IMR-90 (cell line): ENCODE measurements at regions not wholly inside any gene's neighbourhood (a gene's known extent, or its start where the extent isn't known, plus 50 kb on each side); places are given as distances from the start of the nearest gene placed in this dataset.

ENCODE experiments used
- ATAC-seq: fragments of 200-7000 bp; cut with Tn5 transposase; 2 replicates; pipeline ENCODE4 v1.9.1; 2020; ENCODE audit warnings: low read depth, mild to moderate bottlenecking, moderate library complexity
- BruUV-seq: library from RNA; stranded (reverse); fragments of 400-500 nt; replicated peaks from 2 replicates; lab custom pipeline; 2021; lab: Mats Ljungman, UMichigan
- CTCF ChIA-PET: fragments of 300-600 bp; formaldehyde crosslinking; extraction: SDS; loops from one replicate; lab custom pipeline; 2021; ENCODE audit warnings: antibody characterized with exemption; lab: Yijun Ruan, JAX
- POLR2A ChIA-PET: fragments of 300-600 bp; sonication (Branson Sonifier 250); formaldehyde crosslinking; loops from one replicate; lab custom pipeline; 2022; ENCODE audit warnings: antibody characterized with exemption; ENCODE audit not compliant: unreplicated experiment; lab: Charles Lee
- DNase-seq: peaks from one replicate; pipeline ENCODE4 v3.0.0; 2013
- H2AFZ ChIP-seq: replicated peaks from 2 replicates; pipeline ENCODE3; 2013; ENCODE audit warnings: low read length, mild to moderate bottlenecking; ENCODE audit not compliant: poor library complexity
- H2AK5ac ChIP-seq: 2 replicates; pipeline ENCODE4 v1.6.1; 2013; ENCODE audit warnings: low read depth, low read length, inconsistent platforms
- H2AK9ac ChIP-seq: replicated peaks from 2 replicates; pipeline ENCODE3; 2013; ENCODE audit warnings: mild to moderate bottlenecking, low read depth, low read length, moderate library complexity; ENCODE audit not compliant: poor library complexity
- H2BK120ac ChIP-seq: 2 replicates; pipeline ENCODE4 v1.6.1; 2013; ENCODE audit warnings: low read depth, low read length, inconsistent platforms
- H2BK15ac ChIP-seq: 3 replicates; pipeline ENCODE4 v1.6.1; 2013; ENCODE audit warnings: low read depth, low read length, inconsistent platforms
- H2BK20ac ChIP-seq: 2 replicates; pipeline ENCODE4 v1.6.1; 2013; ENCODE audit warnings: low read depth, mild to moderate bottlenecking, inconsistent platforms, low read length, moderate library complexity
- H2BK5ac ChIP-seq: 2 replicates; pipeline ENCODE4 v1.6.1; 2013; ENCODE audit warnings: mild to moderate bottlenecking, low read depth, low read length, inconsistent platforms; ENCODE audit not compliant: poor library complexity, severe bottlenecking
- H3K14ac ChIP-seq: replicated peaks from 2 replicates; pipeline ENCODE4 v1.6.1; 2013; ENCODE audit warnings: low read depth, low read length, inconsistent platforms
- H3K18ac ChIP-seq: 2 replicates; pipeline ENCODE4 v1.6.1; 2013; ENCODE audit warnings: low read depth, low read length, control low read depth
- H3K23ac ChIP-seq: 2 replicates; pipeline ENCODE4 v1.6.1; 2013; ENCODE audit warnings: low read depth, low read length, inconsistent platforms
- H3K27ac ChIP-seq: 2 replicates; pipeline ENCODE4 v1.5.1; 2013; ENCODE audit warnings: mild to moderate bottlenecking, control low read depth, low read length; ENCODE audit not compliant: insufficient read depth
- H3K27me3 ChIP-seq: 2 replicates; pipeline ENCODE4 v1.6.1; 2013; ENCODE audit warnings: low read length; ENCODE audit not compliant: control insufficient read depth, insufficient read depth
- H3K36me3 ChIP-seq: 2 replicates; pipeline ENCODE4 v1.6.1; 2013; ENCODE audit warnings: low read length, mixed read lengths; ENCODE audit not compliant: control insufficient read depth, insufficient read depth
- H3K4ac ChIP-seq: 2 replicates; pipeline ENCODE4 v1.6.1; 2013; ENCODE audit warnings: low read depth, low read length, inconsistent platforms
- H3K4me1 ChIP-seq: 2 replicates; pipeline ENCODE4 v1.6.1; 2013; ENCODE audit warnings: low read length, mixed read lengths; ENCODE audit not compliant: control insufficient read depth, insufficient read depth
- H3K4me2 ChIP-seq: 2 replicates; pipeline ENCODE4 v1.6.1; 2013; ENCODE audit warnings: low read depth, mild to moderate bottlenecking, control low read depth, low read length, moderate library complexity
- H3K4me3 ChIP-seq: 2 replicates; pipeline ENCODE4 v1.5.1; 2013; ENCODE audit warnings: low read depth, mild to moderate bottlenecking, control low read depth, low read length, moderate library complexity; ENCODE audit not compliant: insufficient read depth
- H3K56ac ChIP-seq: 2 replicates; pipeline ENCODE4 v1.6.1; 2013; ENCODE audit warnings: low read length, inconsistent platforms; ENCODE audit not compliant: insufficient read depth; ENCODE audit errors: extremely low read depth
- H3K79me1 ChIP-seq, 2 experiments: 2 replicates each; pipeline ENCODE4 v1.6.1; 2013; ENCODE audit warnings: low read length in 2 of 2, inconsistent platforms in 1 of 2, low read depth in 1 of 2
- H3K9ac ChIP-seq: 2 replicates; pipeline ENCODE4 v1.6.1; 2013; ENCODE audit warnings: low read depth, low read length, control low read depth
- H3K9me1 ChIP-seq: 2 replicates; pipeline ENCODE4 v1.6.1; 2013; ENCODE audit warnings: low read length, inconsistent platforms; ENCODE audit not compliant: insufficient read depth
- H3K9me3 ChIP-seq: 2 replicates; pipeline ENCODE4 v1.6.1; 2013; ENCODE audit warnings: low read length; ENCODE audit not compliant: control insufficient read depth, insufficient read depth
- H4K20me1 ChIP-seq: 2 replicates; pipeline ENCODE4 v1.6.1; 2013; ENCODE audit warnings: low read length, inconsistent platforms; ENCODE audit not compliant: insufficient read depth
- H4K5ac ChIP-seq: 2 replicates; pipeline ENCODE4 v1.6.1; 2013; ENCODE audit warnings: mild to moderate bottlenecking, low read depth, low read length, control low read depth
- H4K8ac ChIP-seq, 2 experiments: 2 replicates each; pipeline ENCODE4 v1.6.1; 2013; ENCODE audit warnings: low read depth in 2 of 2, low read length in 2 of 2, control low read depth in 1 of 2, inconsistent platforms in 1 of 2
- H4K91ac ChIP-seq: 2 replicates; pipeline ENCODE4 v1.6.1; 2013; ENCODE audit warnings: low read depth, low read length, inconsistent platforms; ENCODE audit not compliant: insufficient read depth
- BHLHE40 ChIP-seq: fragments of 150-350 bp; IDR thresholded peaks from 2 replicates; pipeline ENCODE4 v1.6.1; 2016; ENCODE audit warnings: mild to moderate bottlenecking, low read depth, low read length
- CEBPB ChIP-seq: IDR thresholded peaks from 2 replicates; pipeline ENCODE4 v1.6.1; 2012; ENCODE audit warnings: low read depth, low read length, improper control_type of control experiment
- CHD1 ChIP-seq: IDR thresholded peaks from 2 replicates; pipeline ENCODE4 v1.6.1; 2012; ENCODE audit warnings: low read depth, low read length, improper control_type of control experiment
- FOS ChIP-seq: fragments of 150-350 bp; IDR thresholded peaks from 2 replicates; pipeline ENCODE4 v1.6.1; 2016; ENCODE audit warnings: low read depth, low read length
- MAFK ChIP-seq: IDR thresholded peaks from 2 replicates; pipeline ENCODE4 v1.6.1; 2012; ENCODE audit warnings: low read depth, low read length, improper control_type of control experiment
- MXI1 ChIP-seq: IDR thresholded peaks from 2 replicates; pipeline ENCODE4 v1.6.1; 2012; ENCODE audit warnings: low read depth, mild to moderate bottlenecking, low read length, moderate library complexity, borderline replicate concordance
- NFE2L2 ChIP-seq: fragments of 150-350 bp; IDR thresholded peaks from 2 replicates; pipeline ENCODE4 v1.6.1; 2016; ENCODE audit warnings: low read depth, mild to moderate bottlenecking, low read length
- POLR2A ChIP-seq: IDR thresholded peaks from 2 replicates; pipeline ENCODE4 v1.6.1; 2012; ENCODE audit warnings: mild to moderate bottlenecking, low read depth, low read length
- RAD21 ChIP-seq: IDR thresholded peaks from 2 replicates; pipeline ENCODE4 v1.6.1; 2012; ENCODE audit warnings: low read length, improper control_type of control experiment
- RCOR1 ChIP-seq: IDR thresholded peaks from 2 replicates; pipeline ENCODE4 v1.6.1; 2012; ENCODE audit warnings: mild to moderate bottlenecking, low read length, improper control_type of control experiment; ENCODE audit not compliant: insufficient replicate concordance
- RFX5 ChIP-seq: IDR thresholded peaks from 2 replicates; pipeline ENCODE4 v1.8.0; 2012; ENCODE audit warnings: low read depth, mild to moderate bottlenecking, low read length, moderate library complexity
- WGBS, 2 experiments: methylation state at CpG; one replicate each; pipeline versions ENCODE4 v1.1.5 to v1.1.7; 2013; ENCODE audit warnings: missing lambda C conversion rate in 2 of 2; ENCODE audit not compliant: insufficient read length in 1 of 2; ENCODE audit errors: extremely low coverage in 2 of 2; 5-methylcytosine and 5-hydroxymethylcytosine counted together
- dilution Hi-C: fragments of 300-500 bp; cut with HindIII; formaldehyde crosslinking; loops from one replicate; pipeline ENCODE4 v1.14.3; 2018; ENCODE audit warnings: low sequenced_read_pairs; ENCODE audit not compliant: unreplicated experiment
- in situ Hi-C: fragments of 300-500 bp; cut with MboI; formaldehyde crosslinking; loops from 3 replicates; pipeline ENCODE4 v1.14.3; 2019; ENCODE audit warnings: low sequenced_read_pairs, inconsistent platforms, mixed read lengths
- intact Hi-C: fragments of 100-400 bp; cut with micrococcal nuclease; formaldehyde crosslinking; loops from 2 replicates; pipeline ENCODE4 v1.10.0; 2022

DNA sequence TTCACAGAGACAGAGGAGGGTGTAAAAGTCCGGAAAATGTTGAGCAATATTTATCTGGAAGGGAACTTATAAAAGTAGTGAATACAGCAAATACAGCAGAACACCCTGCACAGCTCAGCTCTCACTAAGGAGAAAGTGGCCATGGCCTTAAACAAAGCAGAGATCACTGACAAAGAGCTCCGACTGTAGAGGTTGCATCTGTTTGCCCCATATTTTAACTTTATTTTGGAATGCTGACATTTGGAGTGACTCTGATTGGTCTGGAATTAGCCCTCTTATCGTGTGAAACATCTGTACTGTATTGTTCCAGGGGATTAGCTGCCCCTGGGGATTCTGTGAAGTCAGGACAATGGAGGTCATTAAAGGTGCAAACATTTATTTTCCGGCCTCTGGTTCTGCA, 1275.7 kb upstream of the FLRT2 start:
- ATAC-seq (no peak), DNase-seq (no peak)
- no CpG with 5 or more reads among the region's 4 CpGs for WGBS, 2 experiments
- Histone ChIP-seq H4K91ac (no peak overlapping the region), H2BK15ac (no peak overlapping the region), H2AK9ac (no peak overlapping the region), H2AK5ac (no peak overlapping the region), H4K20me1 (no peaks in the 10 kb centered on the region), H3K4me2 (no peak overlapping the region), H4K5ac (no peak overlapping the region), H2AFZ (no peak overlapping the region), H3K9me1 (no peaks in the 10 kb centered on the region), H3K4ac (no peak overlapping the region), H3K36me3 (no peaks in the 10 kb centered on the region), H3K9me3 (no peaks in the 10 kb centered on the region; the same call in 1 of the 2 replicates), H3K4me1 (no peaks in the 10 kb centered on the region), H4K8ac (no peak overlapping the region), H3K56ac (no peak overlapping the region), H3K27ac (no peak overlapping the region), H3K27me3 (no peaks in the 10 kb centered on the region), H3K23ac (no peak overlapping the region), H3K9ac (no peak overlapping the region), H3K4me3 (no peak overlapping the region), H2BK120ac (no peak overlapping the region), H2BK20ac (no peak overlapping the region), H3K14ac (no peak overlapping the region), H3K79me1 (no peaks in the 10 kb centered on the region), H3K18ac (no peak overlapping the region), H2BK5ac (no peak overlapping the region)
- TF ChIP-seq BHLHE40 (no peak), MAFK (no peak), MXI1 (no peak), CEBPB (no peak), RAD21 (no peak), NFE2L2 (no peak), RFX5 (no peak), FOS (no peak), POLR2A (no peak), CHD1 (no peak), RCOR1 (no peak)
- POLR2A ChIA-PET: no interaction called here
- in situ Hi-C loops (no loop called here), intact Hi-C loops (no loop called here), dilution Hi-C loops (no loop called here)
- BruUV-seq: no TSS peak
- CTCF ChIA-PET: interaction anchor here (0.6 kb wide), 1 partner anchor 136 kb away, joined by 3 read pairs; no protein-coding TSS in a partner anchor
